RWPE1 (cell line): ENCODE measurements at regions not wholly inside any gene's neighbourhood (a gene's known extent, or its start where the extent isn't known, plus 50 kb on each side); places are given as distances from the start of the nearest gene placed in this dataset.

Experiments
- CTCF ChIA-PET: fragments of 350-600 bp; sonication (Branson Sonifier 250); formaldehyde crosslinking; extraction: SDS; loops from one replicate; lab custom pipeline; 2021; lab: Yijun Ruan, JAX
- POLR2A ChIA-PET: fragments of 400-600 bp; formaldehyde crosslinking; extraction: SDS; loops from one replicate; lab custom pipeline; 2020; ENCODE audit warnings: antibody characterized with exemption; ENCODE audit not compliant: low non-redundant PET; lab: Yijun Ruan, JAX
- DNase-seq: peaks from one replicate; pipeline ENCODE4 v3.0.0; 2012; ENCODE audit warnings: low spot score
- H3K27ac ChIP-seq: fragments of 450-650 bp; 2 replicates; pipeline ENCODE4 v1.5.1; 2017
- TF ChIP-seq, protein P1 (sequence below): fragments of 450-650 bp; conservative IDR thresholded peaks from 2 replicates; pipeline ENCODE4 v1.5.1; 2017; ENCODE audit warnings: low read depth, mild to moderate bottlenecking

DNA sequence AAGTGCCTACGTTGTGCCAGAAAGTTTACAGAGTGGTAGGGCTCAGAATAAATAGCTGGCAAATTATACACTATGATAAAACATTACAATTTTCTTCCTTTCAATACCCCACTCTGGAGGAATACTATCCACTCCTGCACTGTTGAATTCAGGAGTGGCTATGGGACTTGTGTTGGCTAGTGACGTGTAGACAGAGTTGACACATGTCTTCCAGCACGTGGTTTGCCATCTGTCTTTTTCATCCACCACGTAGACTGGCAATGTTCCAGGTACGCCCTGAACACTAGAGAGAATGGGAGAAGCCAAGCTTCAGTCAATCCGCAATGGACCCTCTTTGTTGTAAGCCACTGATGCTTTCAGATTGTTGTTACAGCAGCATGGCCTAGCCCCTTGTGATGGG is 168.8 kb upstream of the RBPJ start:
- no peak for DNase-seq
- POLR2A ChIA-PET = no interaction called here
- TF ChIP-seq, protein P1, sequence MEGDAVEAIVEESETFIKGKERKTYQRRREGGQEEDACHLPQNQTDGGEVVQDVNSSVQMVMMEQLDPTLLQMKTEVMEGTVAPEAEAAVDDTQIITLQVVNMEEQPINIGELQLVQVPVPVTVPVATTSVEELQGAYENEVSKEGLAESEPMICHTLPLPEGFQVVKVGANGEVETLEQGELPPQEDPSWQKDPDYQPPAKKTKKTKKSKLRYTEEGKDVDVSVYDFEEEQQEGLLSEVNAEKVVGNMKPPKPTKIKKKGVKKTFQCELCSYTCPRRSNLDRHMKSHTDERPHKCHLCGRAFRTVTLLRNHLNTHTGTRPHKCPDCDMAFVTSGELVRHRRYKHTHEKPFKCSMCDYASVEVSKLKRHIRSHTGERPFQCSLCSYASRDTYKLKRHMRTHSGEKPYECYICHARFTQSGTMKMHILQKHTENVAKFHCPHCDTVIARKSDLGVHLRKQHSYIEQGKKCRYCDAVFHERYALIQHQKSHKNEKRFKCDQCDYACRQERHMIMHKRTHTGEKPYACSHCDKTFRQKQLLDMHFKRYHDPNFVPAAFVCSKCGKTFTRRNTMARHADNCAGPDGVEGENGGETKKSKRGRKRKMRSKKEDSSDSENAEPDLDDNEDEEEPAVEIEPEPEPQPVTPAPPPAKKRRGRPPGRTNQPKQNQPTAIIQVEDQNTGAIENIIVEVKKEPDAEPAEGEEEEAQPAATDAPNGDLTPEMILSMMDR = no peak
- CTCF ChIA-PET = interaction anchor here (0.6 to 0.7 kb wide), 2 partner anchors 16 to 208 kb away, joined by 3 to 4 read pairs; no protein-coding TSS in a partner anchor
- H3K27ac ChIP-seq = no peak overlapping the region

DNA sequence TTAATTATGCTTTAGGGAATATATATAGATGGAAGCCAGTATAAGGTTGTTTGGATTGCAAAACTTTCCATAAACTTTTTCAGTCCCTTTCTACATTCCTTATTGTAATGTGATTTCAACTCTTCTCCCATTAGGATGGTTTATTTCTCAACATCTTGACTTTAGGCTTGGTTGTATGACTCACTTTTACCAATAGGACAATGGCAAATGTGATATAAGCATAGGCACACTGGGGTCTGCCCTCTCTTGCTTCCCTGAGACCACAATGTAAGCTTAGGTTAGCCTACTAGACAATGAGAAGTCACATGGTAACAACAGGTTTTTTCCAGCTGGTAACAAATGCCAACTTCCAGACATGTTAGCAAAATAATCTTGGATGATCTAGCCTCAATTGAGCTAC is 163.3 kb upstream of the RBPJ start:
- POLR2A ChIA-PET = no interaction called here

DNA sequence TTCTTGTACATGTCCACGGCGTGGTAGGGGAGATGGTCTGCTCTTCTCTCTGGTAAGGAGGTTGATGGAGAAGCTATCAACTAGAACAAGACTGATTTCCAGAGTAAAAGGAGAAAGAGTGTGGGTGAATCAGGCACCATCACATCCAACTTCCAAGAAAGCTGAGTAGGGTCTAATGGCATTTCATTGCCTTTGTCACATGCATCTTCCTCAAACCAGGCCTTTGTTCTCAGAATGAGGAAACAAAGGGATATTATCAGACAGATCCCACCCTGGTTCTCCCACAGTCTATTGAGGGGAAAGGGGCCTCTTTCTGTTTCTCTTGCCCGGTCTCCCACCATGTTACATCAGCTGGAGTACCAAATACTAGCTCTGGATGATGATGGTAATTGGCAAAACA is 160.2 kb upstream of the RBPJ start:
- no peak overlapping the region for H3K27ac ChIP-seq
- TF ChIP-seq, protein P1 = no peak
- no peak for DNase-seq
- CTCF ChIA-PET = no interaction called here
- POLR2A ChIA-PET = no interaction called here

More for the DNA sequence above, 163.3 kb upstream of the RBPJ start:
- DNase-seq = no peak
- CTCF ChIA-PET = no interaction called here
- H3K27ac ChIP-seq = no peak overlapping the region
- TF ChIP-seq, protein P1 = no peak

DNA sequence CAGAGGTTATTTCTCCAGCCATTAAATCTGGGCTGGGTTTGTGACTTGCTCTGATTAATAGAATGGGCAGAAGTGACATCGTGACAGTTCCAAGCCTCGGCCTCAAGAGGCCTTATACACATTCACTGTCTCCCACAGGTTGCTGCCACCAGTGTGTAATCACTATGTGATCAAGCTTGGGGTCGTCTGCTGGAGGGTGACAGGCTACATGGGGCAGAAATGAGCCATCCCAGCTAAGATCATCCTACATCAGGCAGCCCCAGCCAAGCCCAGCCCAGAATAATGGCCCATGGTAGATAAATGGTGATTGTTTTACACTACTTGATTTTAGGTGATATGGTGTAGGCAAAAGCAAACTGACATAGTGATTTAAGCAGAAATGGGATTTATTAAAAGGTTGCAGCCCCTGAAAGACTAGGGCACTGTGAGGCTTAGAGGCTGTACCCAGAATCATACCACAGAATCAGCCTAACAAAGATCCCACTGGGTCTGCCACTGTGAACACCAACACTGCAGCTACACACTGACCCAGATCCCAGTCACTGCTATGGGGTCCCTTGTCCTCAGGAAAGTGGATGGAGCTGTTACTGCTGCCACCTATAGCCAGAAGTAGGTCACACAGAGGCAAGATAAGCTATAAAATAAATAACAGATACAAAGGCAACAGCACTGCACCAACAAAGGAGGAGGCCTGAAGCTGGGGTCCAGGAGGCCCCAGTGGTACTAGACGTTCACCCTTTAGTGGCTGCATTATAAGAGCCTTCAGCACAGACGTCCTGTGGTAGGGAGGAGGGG is 159.6 kb upstream of the RBPJ start:
- DNase-seq = no peak
- TF ChIP-seq, protein P1 = no peak
- ChIA-PET CTCF (interaction anchor here (0.6 kb wide), 1 partner anchor 11 kb away, joined by 3 read pairs; no protein-coding TSS in a partner anchor), POLR2A (no interaction called here)
- H3K27ac ChIP-seq = no peak overlapping the region

DNA sequence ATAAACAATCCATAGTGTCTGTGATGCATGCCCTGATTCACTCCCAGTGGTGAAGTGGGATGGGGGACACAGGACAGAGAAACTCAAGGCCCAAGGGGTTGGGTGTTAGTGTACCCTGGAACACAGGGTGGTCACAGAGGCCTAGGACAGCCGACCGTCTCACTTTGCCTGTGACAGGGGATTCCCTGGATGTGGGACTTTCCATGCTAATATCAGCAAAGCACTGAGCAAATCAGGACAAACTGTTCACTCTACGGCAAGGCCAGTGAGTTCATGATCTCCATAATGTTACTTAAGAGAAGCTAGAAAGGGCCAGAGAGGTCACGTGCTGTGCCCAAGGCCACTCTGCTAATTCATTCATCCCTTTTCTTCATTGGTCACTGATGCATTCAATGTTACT is 158.7 kb upstream of the RBPJ start:
- TF ChIP-seq, protein P1 = no peak
- CTCF ChIA-PET = interaction anchor here (1.0 kb wide), 1 partner anchor 73 kb away, joined by 3 read pairs; no protein-coding TSS in a partner anchor
- no peak for DNase-seq
- no peak overlapping the region for H3K27ac ChIP-seq
- POLR2A ChIA-PET = no interaction called here

DNA sequence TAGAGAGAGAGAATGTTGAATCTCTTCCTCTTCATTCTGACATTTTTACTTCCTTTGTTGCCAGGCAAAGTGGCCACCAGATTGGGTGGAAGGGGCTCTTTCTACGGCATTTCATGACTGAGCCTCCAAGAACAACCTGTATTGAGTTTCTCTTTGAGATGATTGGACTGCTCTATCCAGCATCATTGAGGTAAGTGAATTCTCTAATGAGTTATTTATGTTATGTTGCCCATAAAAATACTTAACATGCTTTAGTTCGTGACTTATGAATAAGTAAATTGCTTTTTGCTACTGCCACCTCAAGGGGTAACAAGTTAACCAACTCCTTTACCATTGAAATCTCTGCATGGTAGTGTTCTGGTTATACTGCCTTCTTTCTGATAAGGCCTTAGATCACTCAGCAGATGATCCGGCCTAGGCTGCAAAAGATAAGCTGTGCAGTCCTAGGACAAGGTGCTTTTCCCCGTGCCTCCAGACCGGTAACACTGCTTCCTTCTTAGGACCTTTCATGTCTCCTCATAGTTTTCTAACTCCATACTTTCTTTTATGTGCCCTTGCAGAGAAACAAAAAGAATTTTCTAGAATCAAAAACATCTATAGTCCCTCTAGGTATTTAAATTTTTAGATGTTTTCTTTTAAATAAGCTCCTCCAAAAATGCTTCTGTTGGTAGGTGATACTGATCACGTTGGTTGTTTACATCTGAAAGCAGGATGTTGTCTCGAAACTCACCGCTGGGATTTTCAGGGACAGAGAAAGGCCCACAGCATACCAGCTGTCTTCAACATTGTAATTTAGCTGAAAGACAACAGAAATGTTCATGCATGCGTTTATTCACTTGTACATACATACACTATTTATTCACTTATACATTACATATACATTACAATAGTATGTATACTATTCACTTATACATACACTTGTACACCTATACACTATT is 157.1 kb upstream of the RBPJ start:
- CTCF ChIA-PET = interaction anchor here (0.7 kb wide), 1 partner anchor 351 kb away, joined by 4 read pairs; no protein-coding TSS in a partner anchor
- DNase-seq = no peak
- H3K27ac ChIP-seq = no peak overlapping the region
- POLR2A ChIA-PET = no interaction called here
- TF ChIP-seq, protein P1 = no peak
